Right atrium auricular region (tissue), 2 donors: ENCODE measurements at regions not wholly inside any gene's neighbourhood (a gene's known extent, or its start where the extent isn't known, plus 50 kb on each side); places are given as distances from the start of the nearest gene placed in this dataset.

Experiments used
- DNase-seq: peaks from one replicate; pipeline ENCODE4 v3.0.0-alpha.2; 2019; ENCODE audit warnings: low spot score
- H3K27ac ChIP-seq, 2 donors: fragments of 200-600 bp; sonication (generic); 1 replicate in 1 of 2; 2 replicates in 1 of 2; pipeline ENCODE4 v1.5.1; 2016 to 2019
- H3K27me3 ChIP-seq, 2 donors: fragments of 200-600 bp; sonication (generic); one replicate each; pipeline versions ENCODE4 v1.5.1 to v1.6.0; 2017 to 2019
- H3K36me3 ChIP-seq: fragments of 200-600 bp; sonication (generic); one replicate; pipeline ENCODE4 v1.5.1; 2016
- H3K4me1 ChIP-seq, 2 donors: fragments of 200-600 bp; sonication (generic); one replicate each; pipeline versions ENCODE4 v1.5.1 to v1.6.0; 2017 to 2019
- H3K4me3 ChIP-seq, 2 donors: fragments of 200-600 bp; sonication (generic); 1 replicate in 1 of 2; 2 replicates in 1 of 2; pipeline ENCODE4 v1.5.1; 2017 to 2019; ENCODE audit warnings: mild to moderate bottlenecking in 1 of 2, moderate library complexity in 1 of 2
- H3K9me3 ChIP-seq, 2 donors: fragments of 200-600 bp; sonication (generic); one replicate each; pipeline ENCODE4 v1.5.1; 2019
- CTCF ChIP-seq, 2 donors: fragments of 200-600 bp; sonication (generic); IDR thresholded peaks; one replicate each; pipeline ENCODE4 v1.5.1; 2019; ENCODE audit warnings: antibody characterized with exemption in 2 of 2

- Histone ChIP-seq H3K36me3 (no peaks in the 10 kb centered on the region), H3K27me3 (no peaks in the 10 kb centered on the region), H3K4me3 (no peak overlapping the region), H3K27ac (no peak overlapping the region), H3K4me1 (peaks cover 0 to 44% of the 10 kb centered on the region in 2 donors), H3K9me3 (no peaks in the 10 kb centered on the region)
- no peak for TF ChIP-seq CTCF (IDR thresholded peaks at IDR 0.05)
- DNase-seq: no peak
Measured at GRCh38 chr2:19048593-19049266, 309.7 kb downstream of the OSR1 start.

- peaks cover 0 to 46% of the 10 kb centered on the region in 2 donors for H3K4me1 ChIP-seq
- DNase-seq: no peak
- H3K36me3 ChIP-seq: no peaks in the 10 kb centered on the region
- no peaks in the 10 kb centered on the region for H3K27me3 ChIP-seq
- H3K27ac ChIP-seq: peak overlapping the region; percentile 53 to 85
- no peak overlapping the region for H3K4me3 ChIP-seq
- no peaks in the 10 kb centered on the region for H3K9me3 ChIP-seq
- no peak for TF ChIP-seq CTCF (IDR thresholded peaks at IDR 0.05)
Measured at GRCh38 chr2:19046986-19047780, 311.2 kb downstream of the OSR1 start.

GRCh38 chr2:19045151-19045550 is 313.3 kb downstream of the OSR1 start:
- TF ChIP-seq CTCF (IDR thresholded peaks at IDR 0.05): no peak
- H3K4me1 ChIP-seq: peaks cover 0 to 39% of the 10 kb centered on the region in 2 donors
- H3K4me3 ChIP-seq: no peak overlapping the region
- H3K9me3 ChIP-seq: no peaks in the 10 kb centered on the region
- no peaks in the 10 kb centered on the region for H3K27me3 ChIP-seq
- H3K27ac ChIP-seq: peak overlapping the region; percentile 53 to 85
- DNase-seq: no peak
- H3K36me3 ChIP-seq: no peaks in the 10 kb centered on the region

- no peak for TF ChIP-seq CTCF (IDR thresholded peaks at IDR 0.05)
- H3K4me1 ChIP-seq: peaks cover 0 to 39% of the 10 kb centered on the region in 2 donors
- DNase-seq: no peak
- no peak overlapping the region for H3K4me3 ChIP-seq
- no peaks in the 10 kb centered on the region for H3K27me3 ChIP-seq
- H3K9me3 ChIP-seq: no peaks in the 10 kb centered on the region
- no peak overlapping the region for H3K27ac ChIP-seq
- H3K36me3 ChIP-seq: no peaks in the 10 kb centered on the region
Measured at GRCh38 chr2:19043893-19044292, 314.5 kb downstream of the OSR1 start.

- peaks cover 0 to 33% of the 10 kb centered on the region in 2 donors for H3K4me1 ChIP-seq
- H3K9me3 ChIP-seq: no peaks in the 10 kb centered on the region
- H3K36me3 ChIP-seq: no peaks in the 10 kb centered on the region
- no peak for DNase-seq
- no peak for TF ChIP-seq CTCF (IDR thresholded peaks at IDR 0.05)
- H3K27me3 ChIP-seq: no peaks in the 10 kb centered on the region
- H3K27ac ChIP-seq: no peak overlapping the region
- no peak overlapping the region for H3K4me3 ChIP-seq
Measured at GRCh38 chr2:19041434-19042041, 316.9 kb downstream of the OSR1 start.
